ENCODE measurements at regions not wholly inside any gene's neighbourhood (a gene's known extent, or its start where the extent isn't known, plus 50 kb on each side); places are given as distances from the start of the nearest gene placed in this dataset.
A peak's percentile ranks its signal among the peaks of the same experiment; 100 is the strongest.

DNA sequence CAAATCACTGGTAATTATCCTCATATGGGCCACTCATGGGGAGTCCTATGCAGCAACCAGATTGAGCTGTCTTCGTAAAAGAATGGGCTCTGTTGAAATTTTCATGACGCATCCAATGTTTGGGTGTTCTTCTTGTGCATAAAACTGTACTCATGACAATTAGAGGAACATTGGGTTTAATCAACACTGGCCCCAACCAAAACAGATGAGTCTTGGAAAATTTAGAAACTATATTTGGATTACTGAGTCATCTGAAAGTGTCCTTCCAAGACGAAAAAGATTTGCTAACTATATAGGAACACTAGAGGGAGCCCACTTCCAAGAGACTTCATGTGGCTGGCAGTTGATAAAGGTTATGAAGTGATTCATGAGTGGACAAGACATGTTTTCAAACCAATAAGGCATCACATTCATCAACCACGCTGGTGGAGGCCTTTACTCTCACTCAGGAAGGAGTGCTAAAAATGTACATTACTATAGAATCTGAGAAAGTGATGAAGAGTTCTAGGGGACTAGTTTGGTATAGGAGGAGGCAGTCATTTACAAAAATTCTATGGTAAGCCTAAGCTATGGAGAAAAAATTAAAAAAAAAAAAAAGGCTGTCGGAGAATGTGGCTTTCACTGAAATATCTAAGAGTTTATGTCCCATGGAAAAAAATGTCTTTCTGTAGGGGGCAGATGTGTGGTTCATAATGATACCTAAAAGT lies 313.5 kb downstream of the PRDM9 start:
- TF ChIP-seq EZH2 (IDR thresholded peaks at IDR 0.05; ENCODE audit: low read length, missing control alignments) (no peak), CTCF (conservative IDR thresholded peaks at IDR 0.05 in 1 of 2, IDR thresholded peaks at IDR 0.05 in 1 of 2; ENCODE audit: low read depth in 1 of 2, low read length in 2 of 2) (peak in 1 of 2 donors; percentile 43)
- Histone ChIP-seq H3K4me1 (ENCODE audit: control insufficient read depth, extremely low read depth, insufficient read depth, low read length) (no peaks in the 10 kb centered on the region), H2AFZ (ENCODE audit: low read length) (no peak overlapping the region), H4K20me1 (ENCODE audit: control insufficient read depth, extremely low read depth, insufficient read depth, low read length) (no peaks in the 10 kb centered on the region), H3K79me2 (ENCODE audit: control insufficient read depth, insufficient read depth, low read length) (no peaks in the 10 kb centered on the region), H3K9me3 (ENCODE audit: control insufficient read depth, insufficient read depth, low read depth, low read length) (no peaks in the 10 kb centered on the region), H3K36me3 (ENCODE audit: control insufficient read depth, insufficient read depth, low read length) (no peaks in the 10 kb centered on the region), H3K27me3 (ENCODE audit: control insufficient read depth, insufficient read depth, low read length) (no peaks in the 10 kb centered on the region), H3K4me3 (replicated peaks in 1 of 4; ENCODE audit: control extremely low read depth in 1 of 4, insufficient read depth in 1 of 4, low read depth in 3 of 4, low read length in 4 of 4) (no peak overlapping the region), H3K27ac (ENCODE audit: insufficient read depth, low read length) (no peak overlapping the region), H3K9ac (ENCODE audit: insufficient read depth, low read length) (no peak overlapping the region), H3K4me2 (ENCODE audit: extremely low read depth, insufficient read depth, low read length) (no peak overlapping the region)
- DNase-seq (ENCODE audit: low read depth in 2 of 2) = peak; percentile 15 to 50

GRCh38 chr5:23823521-23823920 lies 316.1 kb downstream of the PRDM9 start:
- no peaks in the 10 kb centered on the region for H4K20me1 ChIP-seq (ENCODE audit: control insufficient read depth, extremely low read depth, insufficient read depth, low read length)
- H3K9ac ChIP-seq (ENCODE audit: insufficient read depth, low read length) = no peak overlapping the region
- H3K79me2 ChIP-seq (ENCODE audit: control insufficient read depth, insufficient read depth, low read length) = no peaks in the 10 kb centered on the region
- no peak overlapping the region for H3K4me3 ChIP-seq (replicated peaks in 1 of 4; ENCODE audit: control extremely low read depth in 1 of 4, insufficient read depth in 1 of 4, low read depth in 3 of 4, low read length in 4 of 4)
- no peak overlapping the region for H3K27ac ChIP-seq (ENCODE audit: insufficient read depth, low read length)
- no peaks in the 10 kb centered on the region for H3K27me3 ChIP-seq (ENCODE audit: control insufficient read depth, insufficient read depth, low read length)
- H2AFZ ChIP-seq (ENCODE audit: low read length) = no peak overlapping the region
- no peaks in the 10 kb centered on the region for H3K36me3 ChIP-seq (ENCODE audit: control insufficient read depth, insufficient read depth, low read length)
- no peak for DNase-seq (ENCODE audit: low read depth in 2 of 2)
- H3K9me3 ChIP-seq (ENCODE audit: control insufficient read depth, insufficient read depth, low read depth, low read length) = no peaks in the 10 kb centered on the region
- no peaks in the 10 kb centered on the region for H3K4me1 ChIP-seq (ENCODE audit: control insufficient read depth, extremely low read depth, insufficient read depth, low read length)
- no peak overlapping the region for H3K4me2 ChIP-seq (ENCODE audit: extremely low read depth, insufficient read depth, low read length)
- TF ChIP-seq CTCF (conservative IDR thresholded peaks at IDR 0.05 in 1 of 2, IDR thresholded peaks at IDR 0.05 in 1 of 2; ENCODE audit: low read depth in 1 of 2, low read length in 2 of 2) = no peak
- TF ChIP-seq EZH2 (IDR thresholded peaks at IDR 0.05; ENCODE audit: low read length, missing control alignments) = no peak

DNA sequence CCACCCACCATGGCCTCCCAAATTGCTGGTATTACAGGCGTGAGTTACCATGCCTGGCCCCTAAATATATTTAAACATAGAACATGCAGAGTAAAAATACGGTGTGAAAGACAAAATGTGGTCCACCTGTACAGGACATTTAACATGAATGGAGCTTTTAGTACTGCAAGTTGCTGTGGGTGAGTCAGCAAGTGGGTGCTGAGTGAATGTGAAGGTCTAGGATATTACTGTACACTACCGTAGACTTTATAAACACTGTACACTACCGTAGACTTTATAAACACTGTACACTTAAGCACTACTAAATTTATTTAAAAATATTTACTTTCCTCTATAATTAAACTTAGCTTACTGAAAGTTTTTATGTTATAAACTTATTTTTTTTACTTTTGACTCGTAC lies 317.8 kb downstream of the PRDM9 start:
- no peak overlapping the region for H3K9ac ChIP-seq (ENCODE audit: insufficient read depth, low read length)
- no peaks in the 10 kb centered on the region for H3K4me1 ChIP-seq (ENCODE audit: control insufficient read depth, extremely low read depth, insufficient read depth, low read length)
- H3K79me2 ChIP-seq (ENCODE audit: control insufficient read depth, insufficient read depth, low read length) = no peaks in the 10 kb centered on the region
- DNase-seq (ENCODE audit: low read depth in 2 of 2) = no peak
- no peak overlapping the region for H2AFZ ChIP-seq (ENCODE audit: low read length)
- no peaks in the 10 kb centered on the region for H4K20me1 ChIP-seq (ENCODE audit: control insufficient read depth, extremely low read depth, insufficient read depth, low read length)
- H3K4me2 ChIP-seq (ENCODE audit: extremely low read depth, insufficient read depth, low read length) = no peak overlapping the region
- no peak for TF ChIP-seq EZH2 (IDR thresholded peaks at IDR 0.05; ENCODE audit: low read length, missing control alignments)
- no peak for TF ChIP-seq CTCF (conservative IDR thresholded peaks at IDR 0.05 in 1 of 2, IDR thresholded peaks at IDR 0.05 in 1 of 2; ENCODE audit: low read depth in 1 of 2, low read length in 2 of 2)
- H3K27ac ChIP-seq (ENCODE audit: insufficient read depth, low read length) = no peak overlapping the region
- no peak overlapping the region for H3K4me3 ChIP-seq (replicated peaks in 1 of 4; ENCODE audit: control extremely low read depth in 1 of 4, insufficient read depth in 1 of 4, low read depth in 3 of 4, low read length in 4 of 4)
- H3K36me3 ChIP-seq (ENCODE audit: control insufficient read depth, insufficient read depth, low read length) = no peaks in the 10 kb centered on the region
- H3K9me3 ChIP-seq (ENCODE audit: control insufficient read depth, insufficient read depth, low read depth, low read length) = no peaks in the 10 kb centered on the region
- H3K27me3 ChIP-seq (ENCODE audit: control insufficient read depth, insufficient read depth, low read length) = no peaks in the 10 kb centered on the region

Data from fibroblast of lung (primary cell).